Stimulated activated memory B cell treated with anti-CD40 and anti-IgM and Interleukin-4, amounts not matched to agents 10 μg/mL and 1 μg/mL and 100 μg/mL, for 72 hours (primary cell): ENCODE measurements at regions not wholly inside any gene's neighbourhood (a gene's known extent, or its start where the extent isn't known, plus 50 kb on each side); places are given as distances from the start of the nearest gene placed in this dataset.

Experiments used
- ATAC-seq: fragments of 150-1000 bp; cut with Tn5 transposase; 2 replicates; pipeline ENCODE4 v1.10.0; 2021
- H3K27ac Mint-ChIP-seq: one replicate; pipeline ENCODE4 v1.8.0; 2022; ENCODE audit warnings: mild to moderate bottlenecking, mixed read lengths
- H3K27me3 Mint-ChIP-seq: one replicate; pipeline ENCODE4 v1.8.0; 2022; ENCODE audit warnings: mixed read lengths
- H3K36me3 Mint-ChIP-seq: one replicate; pipeline ENCODE4 v1.8.0; 2022; ENCODE audit warnings: mixed read lengths
- H3K4me1 Mint-ChIP-seq: one replicate; pipeline ENCODE4 v1.8.0; 2022; ENCODE audit warnings: mixed read lengths
- H3K4me3 Mint-ChIP-seq: one replicate; pipeline ENCODE4 v1.8.0; 2022; ENCODE audit warnings: mild to moderate bottlenecking, moderate library complexity, mixed read lengths
- H3K9me3 Mint-ChIP-seq: one replicate; pipeline ENCODE4 v1.8.0; 2022; ENCODE audit warnings: mixed read lengths

DNA sequence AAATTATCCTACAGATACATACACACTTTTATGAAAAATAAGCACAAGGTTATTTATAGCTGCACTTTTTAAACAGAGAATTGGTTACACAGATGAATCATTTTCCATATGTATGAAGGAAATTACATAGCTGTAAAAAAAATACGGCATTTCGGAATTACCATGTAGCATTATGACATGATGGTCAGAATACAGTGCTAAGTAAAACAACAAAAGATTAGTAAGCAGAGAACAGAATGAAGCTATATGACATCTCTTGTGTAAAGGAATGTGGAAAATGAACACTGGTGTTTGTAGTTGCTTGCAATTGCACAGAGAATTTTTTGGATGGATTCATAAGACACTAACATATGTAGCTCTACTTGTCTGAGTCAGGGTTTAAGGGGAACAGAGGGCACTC lies 1222.0 kb upstream of the PRKX start:
- H3K4me3 Mint-ChIP-seq, result no peak overlapping the region
- ATAC-seq, result no peak

DNA sequence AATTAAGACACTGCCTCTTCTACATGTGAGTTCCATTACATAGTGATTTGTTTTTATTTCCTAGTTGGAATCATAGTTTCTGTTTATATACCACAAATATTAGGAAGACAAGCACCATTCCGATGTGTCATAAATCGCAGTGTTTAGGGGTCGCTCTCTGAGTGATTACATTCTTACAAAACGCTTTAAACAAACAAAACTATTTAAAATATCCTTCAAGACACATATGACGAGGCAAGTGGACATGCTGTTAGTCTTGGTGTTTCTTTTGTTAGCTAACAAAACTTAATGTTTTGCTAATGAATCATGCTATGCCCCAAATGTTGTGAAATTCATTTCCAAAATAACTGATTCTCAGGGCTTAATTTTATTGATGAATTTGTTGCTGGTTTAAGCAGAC lies 1219.3 kb upstream of the PRKX start:
- H3K4me3 Mint-ChIP-seq, result no peak overlapping the region
- H3K9me3 Mint-ChIP-seq, result no peaks in the 10 kb centered on the region
- H3K4me1 Mint-ChIP-seq, result peaks cover 11% of the 10 kb centered on the region
- H3K27me3 Mint-ChIP-seq, result no peaks in the 10 kb centered on the region
- ATAC-seq, result no peak
- H3K27ac Mint-ChIP-seq, result no peak overlapping the region
- H3K36me3 Mint-ChIP-seq, result no peaks in the 10 kb centered on the region

More for the DNA sequence above, 1222.0 kb upstream of the PRKX start:
- peaks cover 11% of the 10 kb centered on the region for H3K4me1 Mint-ChIP-seq
- H3K27ac Mint-ChIP-seq, result peak overlapping the region; percentile 50
- no peaks in the 10 kb centered on the region for H3K36me3 Mint-ChIP-seq
- no peaks in the 10 kb centered on the region for H3K27me3 Mint-ChIP-seq
- no peaks in the 10 kb centered on the region for H3K9me3 Mint-ChIP-seq

DNA sequence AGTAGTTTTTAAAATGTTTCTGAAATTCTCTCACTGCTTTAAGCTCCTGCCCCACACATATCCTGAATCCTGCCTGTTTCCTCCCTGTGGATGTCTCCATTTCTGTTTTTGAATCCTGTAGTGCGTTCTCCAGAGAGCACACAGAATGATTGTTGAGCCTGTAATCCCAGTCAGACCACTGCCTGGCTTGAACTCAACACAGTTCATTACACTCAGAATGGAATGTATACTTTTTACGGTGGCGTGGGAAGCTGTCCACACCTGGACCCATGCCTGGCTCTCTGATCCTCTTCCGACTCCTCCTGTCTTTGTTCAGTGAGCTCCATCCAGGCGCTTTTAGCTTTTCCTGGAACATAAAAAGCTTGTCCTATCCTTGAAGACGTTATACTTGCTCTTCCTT lies 1217.0 kb upstream of the PRKX start:
- no peak overlapping the region for H3K27ac Mint-ChIP-seq
- no peaks in the 10 kb centered on the region for H3K27me3 Mint-ChIP-seq
- ATAC-seq, result no peak
- no peaks in the 10 kb centered on the region for H3K9me3 Mint-ChIP-seq
- no peak overlapping the region for H3K4me3 Mint-ChIP-seq
- no peaks in the 10 kb centered on the region for H3K36me3 Mint-ChIP-seq
- H3K4me1 Mint-ChIP-seq, result peaks cover 2% of the 10 kb centered on the region

DNA sequence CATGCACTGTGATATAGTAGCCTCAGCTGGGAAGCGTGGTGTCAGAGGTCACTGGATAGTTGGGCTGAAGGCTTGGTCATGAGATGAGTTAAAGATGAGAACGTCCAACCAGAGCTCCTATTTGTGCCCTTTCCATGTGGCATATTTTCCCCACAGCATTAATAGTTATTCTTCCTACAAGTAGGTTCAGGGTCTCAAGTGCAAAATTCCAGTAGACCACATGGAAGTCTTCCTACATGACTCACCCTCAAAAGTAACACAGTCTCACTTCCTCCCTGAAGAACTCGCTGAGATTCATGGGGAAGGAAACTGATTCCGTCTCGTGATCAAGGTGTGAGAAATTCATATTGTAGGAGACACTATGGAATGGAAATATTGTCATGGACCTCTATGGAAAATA lies 1212.5 kb upstream of the PRKX start:
- Mint-ChIP-seq H3K9me3 (peaks cover under 1% of the 10 kb centered on the region), H3K4me1 (no peaks in the 10 kb centered on the region), H3K27ac (no peak overlapping the region), H3K27me3 (no peaks in the 10 kb centered on the region), H3K4me3 (no peak overlapping the region), H3K36me3 (no peaks in the 10 kb centered on the region)
- no peak for ATAC-seq

DNA sequence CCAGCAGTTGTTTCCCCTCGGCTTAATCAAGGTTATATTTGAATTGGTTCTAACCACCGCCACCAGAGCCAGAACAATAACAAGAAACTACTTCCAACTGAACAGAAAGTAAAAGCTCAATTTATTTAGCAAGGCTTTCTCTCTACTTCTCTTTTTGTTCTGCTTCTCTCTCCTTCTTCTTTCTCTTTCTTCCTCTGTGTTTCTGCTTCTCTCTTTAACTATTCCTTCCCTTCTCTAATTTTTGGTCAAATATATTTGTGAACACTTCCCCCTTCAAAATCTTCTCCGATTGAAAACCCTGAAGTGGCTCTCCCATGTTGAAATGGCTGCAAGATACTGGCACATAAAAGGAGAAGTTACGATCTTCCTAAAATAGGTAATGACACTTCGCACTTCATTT lies 1195.9 kb upstream of the PRKX start:
- Mint-ChIP-seq H3K9me3 (peaks cover 6% of the 10 kb centered on the region), H3K27me3 (no peaks in the 10 kb centered on the region), H3K4me1 (no peaks in the 10 kb centered on the region), H3K36me3 (no peaks in the 10 kb centered on the region), H3K27ac (peak overlapping the region; percentile 85), H3K4me3 (peak overlapping the region; percentile 75)
- ATAC-seq, result no peak

DNA sequence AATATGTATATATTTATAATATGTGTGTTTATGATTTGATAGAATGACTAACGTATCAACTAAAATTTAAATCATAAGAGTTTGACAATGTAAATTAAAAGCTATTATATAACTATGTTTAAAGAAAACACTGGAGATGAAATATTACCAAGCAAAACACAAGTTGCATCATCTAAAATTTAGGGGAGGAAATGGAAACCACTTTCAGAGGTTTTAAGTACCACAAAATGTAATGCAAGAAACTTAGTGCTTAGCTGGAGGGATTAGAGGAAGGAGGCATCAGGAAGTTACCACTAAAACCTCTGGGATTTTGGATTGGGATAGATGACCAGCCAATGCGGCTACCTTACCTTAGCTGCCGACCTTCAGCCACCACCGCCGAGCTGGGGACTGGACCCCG lies 1192.1 kb upstream of the PRKX start:
- H3K4me1 Mint-ChIP-seq, result no peaks in the 10 kb centered on the region
- no peaks in the 10 kb centered on the region for H3K36me3 Mint-ChIP-seq
- H3K27me3 Mint-ChIP-seq, result no peaks in the 10 kb centered on the region

DNA sequence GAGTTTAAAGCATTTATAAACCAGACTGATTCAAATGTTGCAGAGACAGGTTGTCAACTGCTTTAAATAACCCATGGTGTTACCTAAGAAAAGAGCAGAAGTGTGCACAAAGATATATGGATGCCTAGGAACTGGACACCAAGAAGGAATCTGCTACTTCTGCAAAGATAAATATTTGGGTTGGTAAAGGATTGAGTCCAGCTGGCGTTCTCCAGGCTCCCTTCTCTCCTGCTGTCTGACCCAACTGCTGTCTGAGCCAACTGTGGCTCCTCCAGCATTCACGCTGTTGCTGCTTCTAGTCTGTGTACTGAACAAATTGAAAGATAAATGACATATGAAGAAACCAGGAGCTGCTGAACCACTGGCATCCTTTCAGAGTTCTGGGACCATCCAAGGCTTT lies 1167.8 kb upstream of the PRKX start:
- Mint-ChIP-seq H3K36me3 (no peaks in the 10 kb centered on the region), H3K9me3 (no peaks in the 10 kb centered on the region), H3K4me3 (no peak overlapping the region), H3K4me1 (no peaks in the 10 kb centered on the region), H3K27ac (no peak overlapping the region), H3K27me3 (no peaks in the 10 kb centered on the region)
- ATAC-seq, result no peak

More for the DNA sequence above, 1192.1 kb upstream of the PRKX start:
- Mint-ChIP-seq H3K27ac (no peak overlapping the region), H3K9me3 (peaks cover 6% of the 10 kb centered on the region), H3K4me3 (no peak overlapping the region)
- ATAC-seq, result no peak

DNA sequence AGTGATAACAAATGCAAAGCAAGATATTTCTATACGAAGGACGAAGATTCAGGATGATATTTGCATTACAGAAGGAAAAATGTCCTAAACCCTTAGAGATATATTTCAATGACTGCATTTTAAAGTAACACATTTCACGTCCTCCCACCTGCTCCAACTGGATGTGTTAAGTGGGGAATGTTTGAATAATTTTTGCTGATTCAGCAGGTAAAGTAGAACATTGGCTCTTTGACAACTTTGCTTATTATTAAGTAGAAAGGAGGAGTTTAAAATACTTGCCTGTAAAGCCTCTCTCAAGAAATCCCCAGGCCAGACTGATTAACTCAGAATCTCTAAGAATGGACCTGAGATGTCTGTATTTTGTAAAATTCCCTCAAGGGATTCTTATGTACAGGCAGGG lies 1165.2 kb upstream of the PRKX start:
- Mint-ChIP-seq H3K4me3 (no peak overlapping the region), H3K27me3 (no peaks in the 10 kb centered on the region), H3K4me1 (no peaks in the 10 kb centered on the region), H3K36me3 (no peaks in the 10 kb centered on the region), H3K27ac (no peak overlapping the region), H3K9me3 (peaks cover 3% of the 10 kb centered on the region)
- ATAC-seq, result no peak

DNA sequence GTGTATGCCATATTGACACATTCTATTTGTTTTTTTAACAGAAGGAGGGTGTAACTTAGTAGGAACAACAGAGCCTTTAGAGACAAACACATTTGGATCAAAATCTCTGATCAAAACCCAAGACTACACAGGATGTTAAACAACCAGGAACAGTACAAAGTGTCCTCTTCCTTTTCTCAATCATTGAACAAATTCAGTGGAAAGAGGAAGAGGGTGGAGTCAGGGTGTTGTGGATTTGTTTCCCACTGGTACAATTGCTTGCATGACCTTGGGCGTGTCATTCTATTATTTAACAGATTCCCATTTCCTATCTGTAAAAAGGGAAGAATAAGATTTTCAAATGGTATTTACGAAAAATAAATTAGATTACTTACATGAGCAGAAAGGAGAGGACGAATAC lies 1162.8 kb upstream of the PRKX start:
- H3K27me3 Mint-ChIP-seq, result no peaks in the 10 kb centered on the region
- H3K4me3 Mint-ChIP-seq, result no peak overlapping the region
- H3K27ac Mint-ChIP-seq, result no peak overlapping the region
- no peaks in the 10 kb centered on the region for H3K36me3 Mint-ChIP-seq
- no peak for ATAC-seq
- H3K9me3 Mint-ChIP-seq, result peaks cover 3% of the 10 kb centered on the region
- H3K4me1 Mint-ChIP-seq, result no peaks in the 10 kb centered on the region

DNA sequence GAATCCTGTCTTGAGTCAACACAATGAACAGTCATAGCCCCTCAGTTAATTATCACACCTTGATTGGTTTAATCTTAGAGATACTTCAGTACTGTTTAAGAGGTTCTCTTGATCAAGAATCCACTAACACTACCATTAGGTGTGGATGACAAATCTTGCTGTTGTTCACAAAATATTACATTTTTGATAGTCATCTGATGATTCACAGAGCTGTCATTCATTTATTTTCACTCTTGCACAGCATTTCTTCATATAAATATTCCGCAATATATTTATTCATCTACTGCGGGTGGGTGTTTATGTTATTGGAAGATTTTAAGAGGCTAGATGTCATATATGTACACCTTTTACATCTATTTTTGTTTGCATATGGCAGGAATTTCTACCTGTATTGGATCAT lies 1138.1 kb upstream of the PRKX start:
- no peak for ATAC-seq
- no peaks in the 10 kb centered on the region for H3K9me3 Mint-ChIP-seq
- H3K4me1 Mint-ChIP-seq, result no peaks in the 10 kb centered on the region
- no peaks in the 10 kb centered on the region for H3K36me3 Mint-ChIP-seq
- H3K27me3 Mint-ChIP-seq, result no peaks in the 10 kb centered on the region
- H3K4me3 Mint-ChIP-seq, result no peak overlapping the region
- H3K27ac Mint-ChIP-seq, result no peak overlapping the region

DNA sequence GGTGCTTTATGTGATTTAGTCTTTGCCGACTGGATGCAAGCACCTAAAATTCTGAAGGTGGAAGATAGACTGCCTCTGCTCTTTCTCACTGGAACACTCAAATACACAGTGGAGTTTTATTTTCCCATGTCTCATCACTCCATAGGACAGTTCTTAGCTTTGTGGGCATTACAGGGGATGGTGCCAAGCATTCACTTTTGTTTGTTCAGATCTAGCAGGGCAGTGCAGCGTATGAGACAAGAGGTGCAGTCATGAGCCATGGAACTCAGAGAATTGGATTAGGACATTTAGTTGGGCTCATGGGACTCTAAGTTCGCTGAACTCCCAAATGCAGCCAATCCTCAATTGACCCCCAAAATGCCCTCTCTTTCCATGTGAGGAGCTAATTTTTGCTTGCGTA lies 1136.9 kb upstream of the PRKX start:
- H3K9me3 Mint-ChIP-seq, result no peaks in the 10 kb centered on the region
- H3K36me3 Mint-ChIP-seq, result no peaks in the 10 kb centered on the region
- ATAC-seq, result no peak
- no peak overlapping the region for H3K27ac Mint-ChIP-seq
- no peak overlapping the region for H3K4me3 Mint-ChIP-seq
- H3K4me1 Mint-ChIP-seq, result no peaks in the 10 kb centered on the region
- H3K27me3 Mint-ChIP-seq, result no peaks in the 10 kb centered on the region

DNA sequence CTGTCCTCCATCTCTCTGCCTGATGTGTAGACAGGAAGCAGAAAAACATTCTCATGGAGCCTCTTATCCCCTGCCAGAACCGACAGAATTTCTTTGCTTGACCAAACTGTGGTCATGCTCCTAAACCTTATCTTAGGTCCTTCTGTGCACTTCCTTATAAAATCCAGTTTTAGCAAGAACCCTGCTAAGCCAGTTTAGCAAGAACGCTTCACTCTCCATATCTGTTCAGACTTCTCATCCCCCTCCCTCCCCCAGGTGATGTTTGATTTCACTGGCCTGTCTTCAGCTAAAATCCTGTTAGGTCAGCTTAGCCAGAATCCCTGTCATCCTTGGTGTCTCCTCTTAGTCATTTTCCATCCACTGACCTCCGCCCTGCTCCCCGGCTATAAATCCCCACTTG lies 1130.9 kb upstream of the PRKX start:
- Mint-ChIP-seq H3K27ac (no peak overlapping the region), H3K9me3 (peaks cover 3% of the 10 kb centered on the region), H3K27me3 (no peaks in the 10 kb centered on the region), H3K4me1 (no peaks in the 10 kb centered on the region), H3K36me3 (no peaks in the 10 kb centered on the region), H3K4me3 (no peak overlapping the region)
- ATAC-seq, result no peak

DNA sequence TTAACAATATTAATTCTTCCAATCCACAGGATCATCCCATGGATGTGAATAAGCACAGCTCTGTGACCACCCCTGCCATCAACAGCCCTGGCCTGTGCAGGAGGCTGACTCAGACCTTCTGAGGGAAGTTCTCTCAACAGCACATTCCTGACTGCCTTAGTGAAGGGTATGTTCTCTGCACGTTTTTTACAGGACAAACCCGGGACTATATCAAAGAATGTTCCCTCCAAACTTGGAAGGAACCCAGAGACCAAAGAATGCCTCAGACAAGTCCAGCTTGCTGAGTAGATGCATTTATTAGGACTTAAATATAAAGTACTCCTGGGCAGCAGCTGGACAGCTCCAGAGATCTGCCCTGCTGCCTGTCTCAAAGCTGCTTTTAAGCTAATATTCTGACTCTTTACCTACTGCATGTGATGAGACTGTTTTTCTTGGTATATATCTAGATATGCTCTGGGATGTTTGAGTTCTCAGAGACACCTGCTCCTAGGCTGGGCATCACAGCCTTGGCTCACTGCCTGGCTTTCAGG lies 1127.8 kb upstream of the PRKX start:
- H3K27ac Mint-ChIP-seq, result no peak overlapping the region
- no peak for ATAC-seq
- H3K36me3 Mint-ChIP-seq, result no peaks in the 10 kb centered on the region
- no peaks in the 10 kb centered on the region for H3K4me1 Mint-ChIP-seq
- H3K4me3 Mint-ChIP-seq, result no peak overlapping the region
- H3K27me3 Mint-ChIP-seq, result no peaks in the 10 kb centered on the region
- H3K9me3 Mint-ChIP-seq, result peaks cover 3% of the 10 kb centered on the region

DNA sequence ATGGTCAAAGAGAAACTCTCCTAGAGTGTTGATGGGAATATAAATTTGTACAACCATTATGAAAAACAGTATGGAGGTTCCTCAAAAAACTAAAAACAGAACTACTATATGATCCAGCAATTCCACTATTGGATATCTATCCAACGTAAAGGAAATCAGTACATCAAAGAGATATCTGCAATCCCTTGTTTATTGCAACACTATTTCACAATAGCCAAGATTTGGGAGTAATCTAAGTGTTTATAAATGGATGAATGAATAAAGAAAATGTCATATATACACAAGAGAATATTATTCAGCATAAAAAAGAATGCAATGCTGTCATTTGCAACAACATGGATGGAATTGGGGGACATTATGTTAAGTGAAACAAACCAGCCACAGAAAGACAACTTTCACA lies 1118.1 kb upstream of the PRKX start:
- Mint-ChIP-seq H3K4me1 (no peaks in the 10 kb centered on the region), H3K4me3 (no peak overlapping the region), H3K36me3 (no peaks in the 10 kb centered on the region), H3K9me3 (peaks cover 3% of the 10 kb centered on the region), H3K27ac (no peak overlapping the region), H3K27me3 (no peaks in the 10 kb centered on the region)
- ATAC-seq, result no peak

DNA sequence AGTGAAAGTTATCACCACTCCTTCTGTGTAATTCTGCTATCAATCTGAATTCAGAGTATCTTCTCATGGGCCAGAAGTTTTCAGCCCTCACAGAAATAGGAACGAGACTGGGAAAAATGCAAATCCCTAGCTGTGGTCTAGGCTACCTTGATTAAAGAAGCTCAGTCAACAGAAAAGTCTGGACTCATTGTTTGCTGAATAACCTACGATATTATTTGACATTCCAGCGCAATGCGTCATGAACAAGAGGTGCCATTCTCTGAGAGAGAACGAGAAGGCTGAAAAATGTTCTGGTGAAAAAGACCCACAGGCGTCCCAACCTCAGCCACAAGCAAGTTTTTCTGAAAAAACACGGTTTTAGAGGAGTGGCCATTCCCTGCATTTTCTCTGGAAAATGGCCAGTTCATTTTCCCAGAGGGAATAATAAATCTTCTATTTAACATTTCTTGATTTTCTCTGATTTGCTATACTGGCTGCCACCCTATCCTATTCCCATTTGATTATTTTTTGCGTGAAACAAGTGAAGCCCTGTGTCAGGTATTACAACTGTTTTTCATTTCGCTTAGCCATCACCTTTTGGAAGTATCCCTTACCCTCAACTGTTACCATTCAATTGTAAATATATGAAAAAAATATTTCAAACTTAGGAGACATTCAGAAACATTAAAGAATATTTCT lies 1117.6 kb upstream of the PRKX start:
- H3K36me3 Mint-ChIP-seq, result no peaks in the 10 kb centered on the region
- H3K9me3 Mint-ChIP-seq, result peaks cover 3% of the 10 kb centered on the region
- no peaks in the 10 kb centered on the region for H3K27me3 Mint-ChIP-seq
- H3K27ac Mint-ChIP-seq, result no peak overlapping the region
- no peaks in the 10 kb centered on the region for H3K4me1 Mint-ChIP-seq
- no peak for ATAC-seq
- no peak overlapping the region for H3K4me3 Mint-ChIP-seq

DNA sequence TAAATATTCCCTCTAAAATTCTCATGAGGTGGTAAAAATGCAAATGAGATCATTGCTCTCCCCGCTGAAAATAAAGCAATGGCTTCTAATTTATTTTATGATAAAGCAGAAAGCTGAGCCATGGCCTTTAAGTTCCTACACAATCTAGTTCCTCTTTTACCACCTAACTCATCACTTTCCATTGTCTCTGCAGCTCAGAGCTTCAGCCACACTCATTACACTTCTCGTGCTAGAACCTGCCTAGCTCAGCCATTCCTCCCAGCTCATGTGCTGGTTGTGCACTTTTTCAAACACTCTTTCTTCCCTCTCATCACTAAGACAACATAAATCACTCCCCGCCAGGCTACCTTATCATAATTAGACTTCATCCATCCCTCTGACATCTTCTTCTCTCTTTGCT lies 1112.1 kb upstream of the PRKX start:
- no peak overlapping the region for H3K4me3 Mint-ChIP-seq
- no peaks in the 10 kb centered on the region for H3K36me3 Mint-ChIP-seq
- H3K4me1 Mint-ChIP-seq, result no peaks in the 10 kb centered on the region
- no peaks in the 10 kb centered on the region for H3K27me3 Mint-ChIP-seq
- H3K9me3 Mint-ChIP-seq, result peaks cover 10% of the 10 kb centered on the region
- ATAC-seq, result no peak
- no peak overlapping the region for H3K27ac Mint-ChIP-seq

DNA sequence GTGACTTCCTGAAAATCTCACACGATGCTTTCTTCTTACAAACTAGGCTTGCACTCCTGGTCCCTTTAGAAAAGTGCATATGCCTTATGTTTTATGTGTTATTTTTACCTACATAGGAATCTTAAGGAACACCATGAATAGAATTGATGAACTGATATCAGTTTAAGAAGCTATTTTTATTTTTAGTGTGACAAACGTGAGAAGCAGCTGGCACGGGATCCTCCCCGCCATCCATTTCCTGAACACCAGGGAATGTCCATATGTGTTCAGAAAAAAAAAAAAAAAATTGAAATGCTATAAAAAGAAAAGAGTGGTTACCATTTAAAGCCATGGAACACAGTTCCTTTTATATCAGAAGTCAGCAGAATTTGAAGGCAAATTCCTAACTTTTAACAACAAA lies 1096.1 kb upstream of the PRKX start:
- no peaks in the 10 kb centered on the region for H3K27me3 Mint-ChIP-seq
- ATAC-seq, result no peak
- H3K4me3 Mint-ChIP-seq, result no peak overlapping the region
- H3K9me3 Mint-ChIP-seq, result no peaks in the 10 kb centered on the region
- no peaks in the 10 kb centered on the region for H3K4me1 Mint-ChIP-seq
- H3K36me3 Mint-ChIP-seq, result no peaks in the 10 kb centered on the region
- H3K27ac Mint-ChIP-seq, result no peak overlapping the region
